ENCODE measurements at regions not wholly inside any gene's neighbourhood (a gene's known extent, or its start where the extent isn't known, plus 50 kb on each side); places are given as distances from the start of the nearest gene placed in this dataset.

- TF ChIP-seq CTCF (conservative IDR thresholded peaks at IDR 0.05 in 1 of 2, IDR thresholded peaks at IDR 0.05 in 1 of 2; ENCODE audit: low read depth in 1 of 2, low read length in 2 of 2) (no peak), EZH2 (IDR thresholded peaks at IDR 0.05; ENCODE audit: low read length, missing control alignments) (no peak)
- Histone ChIP-seq H3K4me2 (ENCODE audit: extremely low read depth, insufficient read depth, low read length) (no peak overlapping the region), H3K9me3 (ENCODE audit: control insufficient read depth, insufficient read depth, low read depth, low read length) (no peaks in the 10 kb centered on the region), H3K36me3 (ENCODE audit: control insufficient read depth, insufficient read depth, low read length) (no peaks in the 10 kb centered on the region), H3K4me1 (ENCODE audit: control insufficient read depth, extremely low read depth, insufficient read depth, low read length) (no peaks in the 10 kb centered on the region), H3K9ac (ENCODE audit: insufficient read depth, low read length) (no peak overlapping the region), H3K27me3 (ENCODE audit: control insufficient read depth, insufficient read depth, low read length) (no peaks in the 10 kb centered on the region), H3K4me3 (replicated peaks in 1 of 4; ENCODE audit: control extremely low read depth in 1 of 4, insufficient read depth in 1 of 4, low read depth in 3 of 4, low read length in 4 of 4) (no peak overlapping the region), H3K79me2 (ENCODE audit: control insufficient read depth, insufficient read depth, low read length) (no peaks in the 10 kb centered on the region), H3K27ac (ENCODE audit: insufficient read depth, low read length) (no peak overlapping the region), H4K20me1 (ENCODE audit: control insufficient read depth, extremely low read depth, insufficient read depth, low read length) (no peaks in the 10 kb centered on the region), H2AFZ (ENCODE audit: low read length) (no peak overlapping the region)
- no peak for DNase-seq (ENCODE audit: low read depth in 2 of 2)
Observed at GRCh38 chr10:117684672-117685211, 142.2 kb downstream of the EMX2 start.

DNA sequence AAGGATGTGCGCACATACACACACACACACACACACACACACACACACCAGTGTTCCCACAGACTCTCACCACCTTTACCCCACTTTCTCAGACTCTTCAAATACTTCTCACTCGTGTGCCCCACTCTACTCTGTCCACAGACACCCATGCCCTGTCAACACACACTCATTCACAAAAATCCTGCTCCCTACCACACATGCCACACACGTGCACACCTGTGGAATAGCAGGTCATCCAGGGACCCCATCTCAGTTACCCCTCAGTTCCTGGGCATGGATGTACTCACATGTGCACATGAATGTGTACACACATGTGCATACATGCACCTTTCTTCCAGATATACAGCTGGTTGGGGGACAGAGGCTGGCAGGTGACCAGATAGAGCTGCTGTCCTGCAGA, 142.9 kb downstream of the EMX2 start:
- H3K27me3 ChIP-seq (ENCODE audit: control insufficient read depth, insufficient read depth, low read length): no peaks in the 10 kb centered on the region

GRCh38 chr10:117686606-117687005, 144.1 kb downstream of the EMX2 start:
- Histone ChIP-seq H3K9me3 (ENCODE audit: control insufficient read depth, insufficient read depth, low read depth, low read length) (no peaks in the 10 kb centered on the region), H3K4me3 (replicated peaks in 1 of 4; ENCODE audit: control extremely low read depth in 1 of 4, insufficient read depth in 1 of 4, low read depth in 3 of 4, low read length in 4 of 4) (no peak overlapping the region), H3K79me2 (ENCODE audit: control insufficient read depth, insufficient read depth, low read length) (no peaks in the 10 kb centered on the region), H3K4me2 (ENCODE audit: extremely low read depth, insufficient read depth, low read length) (no peak overlapping the region), H4K20me1 (ENCODE audit: control insufficient read depth, extremely low read depth, insufficient read depth, low read length) (no peaks in the 10 kb centered on the region), H3K27me3 (ENCODE audit: control insufficient read depth, insufficient read depth, low read length) (no peaks in the 10 kb centered on the region), H3K9ac (ENCODE audit: insufficient read depth, low read length) (no peak overlapping the region), H3K27ac (ENCODE audit: insufficient read depth, low read length) (no peak overlapping the region), H3K36me3 (ENCODE audit: control insufficient read depth, insufficient read depth, low read length) (no peaks in the 10 kb centered on the region), H2AFZ (ENCODE audit: low read length) (no peak overlapping the region), H3K4me1 (ENCODE audit: control insufficient read depth, extremely low read depth, insufficient read depth, low read length) (no peaks in the 10 kb centered on the region)
- no peak for TF ChIP-seq CTCF (conservative IDR thresholded peaks at IDR 0.05 in 1 of 2, IDR thresholded peaks at IDR 0.05 in 1 of 2; ENCODE audit: low read depth in 1 of 2, low read length in 2 of 2)
- TF ChIP-seq EZH2 (IDR thresholded peaks at IDR 0.05; ENCODE audit: low read length, missing control alignments): no peak
- no peak for DNase-seq (ENCODE audit: low read depth in 2 of 2)

More for the DNA sequence above, 142.9 kb downstream of the EMX2 start:
- Histone ChIP-seq H3K27ac (ENCODE audit: insufficient read depth, low read length) (no peak overlapping the region), H4K20me1 (ENCODE audit: control insufficient read depth, extremely low read depth, insufficient read depth, low read length) (no peaks in the 10 kb centered on the region), H3K79me2 (ENCODE audit: control insufficient read depth, insufficient read depth, low read length) (no peaks in the 10 kb centered on the region), H3K4me2 (ENCODE audit: extremely low read depth, insufficient read depth, low read length) (no peak overlapping the region), H3K9ac (ENCODE audit: insufficient read depth, low read length) (no peak overlapping the region), H3K4me3 (replicated peaks in 1 of 4; ENCODE audit: control extremely low read depth in 1 of 4, insufficient read depth in 1 of 4, low read depth in 3 of 4, low read length in 4 of 4) (no peak overlapping the region), H2AFZ (ENCODE audit: low read length) (no peak overlapping the region), H3K9me3 (ENCODE audit: control insufficient read depth, insufficient read depth, low read depth, low read length) (no peaks in the 10 kb centered on the region), H3K36me3 (ENCODE audit: control insufficient read depth, insufficient read depth, low read length) (no peaks in the 10 kb centered on the region), H3K4me1 (ENCODE audit: control insufficient read depth, extremely low read depth, insufficient read depth, low read length) (no peaks in the 10 kb centered on the region)
- TF ChIP-seq EZH2 (IDR thresholded peaks at IDR 0.05; ENCODE audit: low read length, missing control alignments) (no peak), CTCF (conservative IDR thresholded peaks at IDR 0.05 in 1 of 2, IDR thresholded peaks at IDR 0.05 in 1 of 2; ENCODE audit: low read depth in 1 of 2, low read length in 2 of 2) (no peak)
- no peak for DNase-seq (ENCODE audit: low read depth in 2 of 2)
